ENCODE measurements at regions not wholly inside any gene's neighbourhood (a gene's known extent, or its start where the extent isn't known, plus 50 kb on each side); places are given as distances from the start of the nearest gene placed in this dataset.

- no peak for TF ChIP-seq EZH2 (IDR thresholded peaks at IDR 0.05; ENCODE audit: insufficient read depth, poor library complexity, severe bottlenecking)
- no peak for TF ChIP-seq EZH2phosphoT487 (IDR thresholded peaks at IDR 0.05; ENCODE audit: insufficient read depth, low read depth)
These were observed 565.2 kb upstream of the LINC00305 start for GRCh38 chr18:64714086-64714485.

Measured in GM23248 (cell line).